ENCODE measurements at regions not wholly inside any gene's neighbourhood (a gene's known extent, or its start where the extent isn't known, plus 50 kb on each side); places are given as distances from the start of the nearest gene placed in this dataset.
"Not testable (repeated sequence)": the region's sequence is repeated elsewhere in the genome, so short reads cannot be mapped to it uniquely, and the experiment has no call there.

DNA sequence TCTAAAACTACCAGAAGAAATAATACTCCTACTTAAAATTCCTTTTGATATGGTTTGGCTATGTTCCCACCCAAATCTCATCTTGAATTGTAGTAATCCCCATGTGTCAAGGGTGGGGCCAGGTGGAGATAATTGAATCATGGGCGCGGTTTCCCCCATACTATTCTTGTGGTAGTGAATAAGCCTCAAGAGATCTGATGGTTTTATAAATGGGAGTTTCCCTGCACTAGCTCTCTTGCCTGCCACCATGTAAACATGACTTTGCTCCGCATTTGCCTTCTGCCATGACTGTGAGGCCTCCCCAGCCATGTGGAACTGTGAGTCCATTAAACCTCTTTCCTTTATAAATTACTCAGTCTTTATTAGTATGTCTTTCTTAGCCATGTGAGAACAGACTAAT is 390.5 kb downstream of the CHSY3 start:
- DNase-seq, result not testable (repeated sequence)

DNA sequence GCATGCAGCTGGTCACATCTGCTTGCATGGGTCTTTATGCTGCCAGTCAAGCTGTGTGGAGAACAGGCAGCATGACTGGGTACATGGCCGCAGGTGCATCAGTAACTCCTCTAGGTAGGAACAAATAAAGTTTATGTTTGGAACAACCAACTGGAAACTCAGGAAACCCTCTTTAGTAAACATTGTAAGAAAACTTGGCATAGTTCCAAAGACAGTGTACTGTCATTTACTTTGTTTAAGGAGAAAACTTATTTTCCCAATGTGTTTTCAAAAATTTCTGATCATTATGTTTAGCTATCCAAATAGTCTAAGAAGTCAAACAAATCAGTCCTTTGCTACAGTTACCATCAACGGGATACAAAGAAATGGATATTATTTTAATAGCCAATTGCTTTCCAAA is 386.0 kb downstream of the CHSY3 start:
- no peak for DNase-seq

DNA sequence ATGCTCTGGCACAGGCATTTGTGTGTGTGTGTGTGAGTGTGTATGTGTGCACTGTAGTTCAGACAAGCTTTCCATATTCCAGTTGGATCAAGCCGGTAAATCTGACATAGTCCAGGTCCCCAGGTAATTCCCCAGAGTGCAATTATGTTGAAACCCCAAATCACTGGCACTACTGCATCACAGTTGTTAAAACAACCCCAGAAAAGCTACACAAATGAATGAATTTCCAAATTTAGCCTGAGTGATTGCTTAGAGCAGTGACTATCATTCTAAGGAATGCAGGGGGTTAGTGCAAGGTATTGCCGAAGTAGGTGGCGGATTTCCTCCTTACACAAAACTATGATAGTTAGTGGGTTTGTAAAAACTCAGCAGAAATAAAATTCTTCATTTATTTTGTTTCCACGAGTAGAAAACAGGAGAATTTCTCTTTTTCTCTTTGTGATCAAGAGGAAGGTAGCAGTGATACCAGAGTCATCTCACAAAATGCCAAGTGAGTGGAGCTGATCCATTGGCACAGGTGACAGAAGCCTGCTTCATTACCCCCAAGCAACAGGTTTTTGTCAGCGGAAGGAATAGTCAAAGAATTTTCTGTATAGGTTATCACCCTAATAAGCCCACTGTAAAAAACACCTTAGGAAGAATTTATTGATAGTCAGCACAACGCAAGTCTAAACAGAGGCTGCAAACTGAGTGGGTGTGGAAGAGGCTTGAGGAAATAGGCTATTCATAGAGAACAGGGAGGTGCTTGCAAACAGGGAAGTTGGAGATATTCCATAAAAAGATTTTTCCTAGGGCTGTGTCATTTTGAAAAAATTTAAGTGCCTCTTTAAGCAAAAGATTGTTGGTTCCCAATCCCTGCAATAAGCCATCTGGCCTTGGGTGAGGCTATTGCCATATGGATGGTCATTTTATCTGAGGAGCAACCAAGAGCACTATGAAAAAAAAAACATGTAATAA is 385.1 kb downstream of the CHSY3 start:
- DNase-seq, result no peak

DNA sequence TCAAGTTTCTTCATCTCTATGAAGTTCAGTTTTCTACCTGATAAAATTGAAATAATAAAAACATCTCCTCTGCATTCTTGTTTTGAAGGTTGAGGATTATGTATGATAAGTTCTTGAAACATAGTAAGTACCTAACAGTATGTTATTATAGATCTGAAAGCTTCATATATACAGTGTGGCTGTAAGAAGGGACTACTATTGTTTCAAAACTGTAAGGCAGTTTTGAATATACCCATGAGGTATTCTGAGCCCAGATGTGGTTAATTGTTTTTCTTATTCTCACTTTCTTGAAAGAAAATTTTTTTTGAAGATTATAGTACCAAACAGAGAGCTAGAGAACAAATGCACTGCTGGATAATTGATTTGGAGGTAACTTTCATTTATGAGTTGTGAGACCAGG is 383.2 kb downstream of the CHSY3 start:
- no peak for DNase-seq

DNA sequence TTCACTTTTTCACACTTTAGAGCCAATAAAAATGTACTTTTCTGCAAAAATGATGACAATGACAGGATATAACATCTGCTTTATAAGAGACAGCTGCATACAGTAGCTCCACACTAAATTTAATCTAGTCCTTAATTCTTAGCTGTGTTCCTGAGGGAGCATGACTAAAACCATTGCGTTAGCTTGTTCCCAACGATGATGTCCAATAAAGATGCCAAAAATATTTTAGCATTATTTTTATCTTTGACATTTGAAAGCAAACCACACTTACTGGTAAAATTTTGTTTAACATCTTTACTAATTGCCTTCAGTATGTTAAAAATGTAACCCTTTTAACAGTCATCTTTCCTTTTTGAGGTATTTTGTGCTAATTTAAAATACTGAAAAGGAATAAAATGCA is 382.7 kb downstream of the CHSY3 start:
- no peak for DNase-seq

DNA sequence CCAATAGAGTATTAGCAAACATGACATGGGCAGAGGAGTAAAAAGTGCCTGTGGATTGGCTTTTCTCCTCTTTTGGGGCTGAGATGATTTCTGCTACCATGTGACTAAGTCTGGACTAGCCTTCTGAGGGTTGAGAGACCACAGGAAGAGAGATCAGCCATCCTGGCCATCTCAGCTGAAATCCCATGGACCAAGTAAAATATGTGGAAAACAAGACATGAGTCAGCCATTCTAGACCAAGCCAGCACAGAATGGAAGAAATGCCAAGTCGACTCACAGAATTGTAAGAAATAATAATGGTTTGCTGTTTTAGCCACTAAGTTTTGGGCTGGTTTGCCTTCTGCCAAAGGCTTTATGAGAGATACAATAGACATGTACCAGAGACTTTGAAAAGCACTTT is 377.8 kb downstream of the CHSY3 start:
- no peak for DNase-seq

DNA sequence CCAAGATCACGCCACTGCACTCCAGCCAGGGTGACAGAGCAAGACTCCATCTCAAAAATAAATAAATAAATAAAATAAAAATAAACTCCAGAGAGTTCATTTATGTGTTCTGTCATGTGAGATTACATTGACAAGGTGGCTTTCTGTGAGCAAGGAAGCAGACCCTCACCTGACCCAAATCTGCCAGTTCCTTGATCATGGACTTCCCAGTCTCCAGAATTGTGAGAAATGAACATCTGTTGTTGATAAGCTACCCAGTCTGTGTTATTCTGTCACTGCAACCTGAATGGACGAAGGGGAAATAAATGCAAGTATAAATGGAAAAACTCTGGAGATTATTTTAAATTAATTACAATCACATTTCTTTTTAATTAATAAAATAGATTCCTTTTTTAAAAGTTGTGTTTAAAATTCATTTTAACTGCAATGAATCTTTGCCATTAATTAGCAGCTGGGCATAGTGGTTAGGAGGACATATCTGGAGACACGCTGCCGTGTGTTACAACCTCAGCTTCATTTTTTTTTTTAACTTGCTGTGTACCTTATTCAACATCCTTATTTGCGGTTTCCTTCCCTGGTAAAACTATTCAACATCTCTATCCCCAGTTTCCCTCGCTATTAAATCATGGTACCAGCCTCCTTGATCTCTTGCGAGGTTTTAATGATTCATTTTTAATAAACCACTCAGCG is 376.4 kb downstream of the CHSY3 start:
- no peak for DNase-seq

DNA sequence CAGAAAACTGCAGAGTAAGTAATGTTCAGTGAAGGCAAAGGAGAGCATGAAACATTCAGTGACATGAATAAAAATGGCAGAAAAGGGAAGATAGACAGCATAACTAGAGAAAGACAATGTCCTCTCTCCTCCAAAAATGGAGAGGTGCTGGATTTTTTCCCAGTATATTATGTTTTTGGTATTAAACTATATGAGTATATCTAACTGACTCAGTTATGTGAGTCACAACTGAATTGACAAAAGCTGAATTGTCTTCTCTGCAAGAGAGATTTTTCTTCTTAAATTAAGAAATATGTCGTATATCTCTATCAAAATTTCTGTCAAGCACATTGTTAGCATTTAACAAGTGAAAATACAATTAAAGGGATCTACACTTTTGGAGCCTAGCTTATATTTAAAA is 375.1 kb downstream of the CHSY3 start:
- DNase-seq, result no peak

DNA sequence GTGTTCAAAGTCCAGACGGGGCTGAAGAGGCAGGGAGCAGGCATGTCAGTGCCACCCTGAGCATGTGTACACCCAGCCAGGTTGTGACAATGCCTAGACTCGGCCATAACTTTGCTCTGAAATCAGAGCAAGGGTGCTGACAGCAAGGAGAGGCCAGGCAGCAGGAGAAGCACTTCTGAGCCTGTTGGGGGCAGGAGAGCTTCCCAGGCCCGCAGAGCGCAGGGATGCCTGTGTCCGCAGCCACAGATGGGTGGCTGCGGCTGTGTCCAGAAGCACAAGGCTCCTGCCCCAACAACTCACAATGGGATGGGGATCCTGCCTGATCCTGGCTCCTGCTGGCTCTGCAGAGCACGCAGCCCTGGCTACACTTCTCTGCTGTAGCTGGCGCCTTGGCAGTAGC is 373.9 kb downstream of the CHSY3 start:
- no peak for DNase-seq

DNA sequence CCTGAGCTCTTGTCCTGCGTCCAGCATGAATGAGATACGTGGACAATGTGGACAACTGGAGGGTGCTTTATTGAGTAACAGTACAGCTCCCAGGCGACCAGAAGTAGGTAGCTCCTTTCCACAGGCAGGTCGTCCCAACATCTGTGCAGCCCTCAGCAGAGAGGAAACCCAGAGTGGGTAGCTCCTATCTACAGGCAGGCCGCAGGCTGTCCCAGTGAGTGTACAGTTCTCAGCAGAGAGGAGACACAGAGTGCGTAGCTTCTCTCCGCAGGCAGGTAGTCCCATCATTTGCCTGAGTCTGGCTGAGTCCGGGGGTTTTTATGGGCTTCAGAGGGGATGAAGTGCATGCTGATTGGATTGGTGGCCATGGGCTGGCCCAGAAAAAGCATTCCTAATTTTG is 373.3 kb downstream of the CHSY3 start:
- DNase-seq, result no peak

DNA sequence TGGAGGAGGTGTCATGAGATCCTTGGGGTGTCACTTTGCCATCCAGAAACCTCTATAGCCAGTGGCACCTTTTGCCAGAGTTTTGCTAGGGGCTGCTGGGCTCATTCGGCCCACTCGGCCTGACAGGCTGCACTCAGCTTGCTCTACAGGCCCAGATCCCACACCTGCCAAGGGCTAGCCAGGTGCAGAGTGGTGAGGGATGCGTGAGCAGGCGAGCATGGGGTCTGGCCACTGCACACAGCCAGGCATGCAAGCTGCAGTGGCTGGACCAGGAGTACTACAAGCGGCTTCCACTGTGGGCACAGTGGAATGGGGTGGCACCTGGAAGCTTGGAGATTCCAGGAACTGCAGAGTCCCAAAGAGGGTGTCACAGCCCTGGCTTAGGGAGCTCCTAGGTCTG is 372.7 kb downstream of the CHSY3 start:
- DNase-seq, result no peak

DNA sequence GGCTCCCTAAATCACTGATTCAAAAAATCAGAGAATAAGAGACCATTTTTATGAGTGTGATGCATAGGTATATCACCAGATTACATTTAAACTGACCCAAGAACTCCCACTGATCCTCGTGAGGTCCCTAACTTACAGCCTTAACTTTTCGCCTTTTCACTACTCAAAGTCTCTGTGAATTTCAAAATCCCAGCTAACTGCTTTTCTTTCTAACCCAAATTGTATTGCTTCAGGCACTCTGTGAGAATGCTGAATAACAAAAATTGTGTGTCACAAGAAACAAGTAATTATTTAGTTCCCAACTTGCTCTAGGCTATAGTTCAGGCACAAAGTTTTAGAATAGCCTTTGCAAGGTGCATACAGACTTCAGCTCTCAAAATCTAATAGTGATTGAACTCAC is 368.6 kb downstream of the CHSY3 start:
- no peak for DNase-seq

DNA sequence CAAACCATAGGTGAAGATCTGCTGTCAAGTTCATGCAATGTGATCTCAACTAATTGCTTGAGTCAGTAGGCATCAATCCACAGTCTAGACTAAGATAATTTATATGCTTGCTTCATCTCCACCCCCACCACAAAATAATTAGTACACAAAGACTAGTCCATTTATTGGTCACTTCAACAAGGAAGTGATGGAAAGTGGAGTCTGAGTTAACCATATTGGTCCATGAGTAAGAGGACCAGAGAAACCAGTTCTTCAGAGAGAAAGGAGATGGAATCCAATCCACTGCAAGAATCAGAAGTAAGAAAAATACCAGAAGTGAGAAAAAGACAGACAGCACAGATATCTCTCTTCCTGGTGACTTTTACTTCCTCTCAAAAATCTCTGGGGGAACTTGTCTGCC is 366.5 kb downstream of the CHSY3 start:
- no peak for DNase-seq

DNA sequence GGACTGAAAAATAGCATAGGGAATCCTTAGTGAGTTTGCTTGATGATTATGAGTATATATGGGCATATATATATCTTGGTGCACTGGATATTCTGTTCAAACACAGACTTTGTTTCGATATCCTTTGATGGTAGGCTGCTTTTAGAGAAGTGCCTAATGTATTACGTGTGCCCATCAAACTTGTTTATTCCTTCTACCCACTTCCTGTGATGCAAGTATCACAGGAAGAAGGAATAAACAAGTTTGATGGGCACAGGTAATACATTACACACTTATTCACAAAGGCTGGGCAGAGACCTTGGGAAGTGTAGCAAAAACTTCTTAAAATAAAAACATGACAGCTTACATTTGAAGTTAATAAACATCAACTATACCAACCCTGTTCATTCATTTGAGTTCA is 364.2 kb downstream of the CHSY3 start:
- no peak for DNase-seq

DNA sequence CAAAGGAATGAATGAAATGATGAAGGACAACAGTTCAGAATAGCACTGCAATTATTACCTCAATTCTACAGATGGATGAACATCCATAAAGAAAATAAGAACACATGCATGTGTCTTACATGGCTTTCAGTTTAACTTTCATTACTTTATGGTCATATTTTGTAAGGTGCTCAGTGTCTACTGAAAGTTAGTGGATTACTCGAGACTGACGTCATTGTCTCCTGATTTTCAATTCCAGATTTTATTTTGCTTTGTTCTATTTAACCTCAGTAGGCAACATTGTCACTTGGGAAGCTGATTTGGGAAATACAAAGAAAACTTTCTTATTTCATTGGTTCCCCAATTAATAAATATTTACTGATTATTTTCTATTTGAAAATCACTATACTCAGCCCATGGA is 363.7 kb downstream of the CHSY3 start:
- no peak for DNase-seq

DNA sequence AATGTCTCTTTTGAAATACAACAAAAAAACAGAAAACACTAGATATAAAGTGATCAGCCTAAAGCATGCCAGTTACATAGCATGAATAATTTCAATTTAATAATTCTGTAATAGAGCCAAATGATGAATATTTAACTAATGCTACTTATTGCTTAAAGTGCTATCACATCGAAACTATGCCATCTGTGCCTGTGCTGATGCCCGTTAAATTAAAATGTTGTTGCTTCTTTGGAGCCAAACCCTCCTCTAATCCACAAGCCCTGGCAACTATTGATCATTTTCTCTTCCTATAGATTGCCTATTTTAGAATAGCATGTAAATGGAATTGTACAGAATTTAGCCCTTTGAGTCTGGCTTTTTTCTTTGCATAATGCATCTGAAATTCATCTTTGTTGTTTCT is 356.2 kb downstream of the CHSY3 start:
- DNase-seq, result no peak

DNA sequence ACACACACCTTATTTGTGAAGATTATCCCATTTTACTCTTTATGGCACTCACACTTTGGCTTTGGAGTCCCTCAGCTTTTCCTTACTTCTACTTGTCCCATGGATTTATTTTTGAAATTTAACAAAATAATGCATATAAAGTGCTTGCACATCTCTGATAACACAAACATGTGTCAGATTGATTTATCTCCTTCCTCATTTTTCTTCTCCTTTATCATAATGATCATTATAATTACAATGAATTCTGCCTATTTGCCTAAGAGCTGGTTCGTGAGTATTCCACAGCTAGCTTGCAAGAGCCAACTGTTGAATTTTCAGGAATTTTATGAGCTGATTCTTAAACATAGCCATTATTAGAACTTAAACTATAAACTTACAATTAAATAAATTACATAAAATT is 347.7 kb downstream of the CHSY3 start:
- DNase-seq, result no peak

DNA sequence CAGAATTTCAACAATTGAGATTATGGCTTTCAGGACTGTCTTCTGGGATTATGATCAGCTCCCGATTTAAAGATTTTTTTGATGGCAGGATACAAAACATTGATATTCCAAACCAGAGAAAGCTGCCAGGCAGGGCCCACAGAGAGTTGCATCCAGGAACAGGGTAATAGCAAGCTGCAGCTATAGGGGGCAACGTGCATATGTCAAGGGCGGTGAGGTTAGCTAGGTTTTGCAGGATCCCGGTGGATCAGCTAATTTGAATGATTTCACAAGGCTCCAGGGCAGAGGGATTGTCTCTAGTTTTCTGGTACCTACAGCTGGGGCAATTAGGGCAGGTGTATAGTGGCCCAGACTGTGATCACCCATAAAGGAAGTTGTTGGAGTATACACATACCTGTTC is 339.4 kb downstream of the CHSY3 start:
- DNase-seq, result no peak

DNA sequence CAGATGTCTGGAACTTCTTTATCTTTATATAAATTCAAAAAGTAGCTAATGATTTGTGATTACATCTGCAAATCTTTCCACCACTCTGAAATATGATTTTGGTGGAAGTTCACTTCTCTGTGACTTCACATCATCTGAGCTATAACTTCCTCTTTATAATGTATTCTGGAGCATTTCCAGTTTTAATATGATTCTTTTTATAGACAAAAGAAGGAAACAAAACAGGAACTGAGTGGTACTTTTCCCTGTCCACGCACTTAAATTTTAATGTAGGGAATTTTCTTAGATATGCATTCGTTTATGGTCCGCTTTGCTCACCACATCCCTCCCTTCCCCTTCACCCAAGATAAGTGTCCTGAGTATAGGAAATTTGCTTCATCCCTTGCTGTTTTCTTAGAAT is 333.5 kb downstream of the CHSY3 start:
- no peak for DNase-seq
